ENCODE measurements at regions not wholly inside any gene's neighbourhood (a gene's known extent, or its start where the extent isn't known, plus 50 kb on each side); places are given as distances from the start of the nearest gene placed in this dataset.
"Not testable (repeated sequence)": the region's sequence is repeated elsewhere in the genome, so short reads cannot be mapped to it uniquely, and the experiment has no call there.

DNA sequence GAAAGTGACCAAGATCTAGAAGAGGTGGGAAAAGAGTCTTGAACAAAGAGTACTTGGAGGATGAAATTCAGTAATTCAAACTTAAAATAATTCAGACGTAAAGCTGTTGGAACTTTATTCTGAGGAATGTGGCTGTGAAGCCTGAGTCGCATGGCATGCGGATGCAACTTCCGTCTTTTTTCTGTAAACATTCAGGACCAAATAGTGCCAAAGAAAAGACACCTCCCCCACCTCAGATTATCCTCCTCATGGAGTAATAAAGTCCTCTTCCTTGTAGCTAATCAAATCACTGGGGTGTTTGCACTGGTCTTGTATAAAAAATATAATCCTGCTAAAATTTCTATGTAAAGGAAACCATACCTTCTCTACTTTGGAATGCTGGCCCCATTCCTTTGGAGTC is 790.4 kb downstream of the TSN start:
- Histone ChIP-seq H3K27me3 (no peaks in the 10 kb centered on the region), H3K4me3 (no peak overlapping the region), H3K36me3 (no peaks in the 10 kb centered on the region), H3K4me1 (ENCODE audit: low read depth) (no peaks in the 10 kb centered on the region), H3K9me3 (ENCODE audit: low read depth) (no peaks in the 10 kb centered on the region), H3K27ac (no peak overlapping the region)
- TF ChIP-seq, protein P1, sequence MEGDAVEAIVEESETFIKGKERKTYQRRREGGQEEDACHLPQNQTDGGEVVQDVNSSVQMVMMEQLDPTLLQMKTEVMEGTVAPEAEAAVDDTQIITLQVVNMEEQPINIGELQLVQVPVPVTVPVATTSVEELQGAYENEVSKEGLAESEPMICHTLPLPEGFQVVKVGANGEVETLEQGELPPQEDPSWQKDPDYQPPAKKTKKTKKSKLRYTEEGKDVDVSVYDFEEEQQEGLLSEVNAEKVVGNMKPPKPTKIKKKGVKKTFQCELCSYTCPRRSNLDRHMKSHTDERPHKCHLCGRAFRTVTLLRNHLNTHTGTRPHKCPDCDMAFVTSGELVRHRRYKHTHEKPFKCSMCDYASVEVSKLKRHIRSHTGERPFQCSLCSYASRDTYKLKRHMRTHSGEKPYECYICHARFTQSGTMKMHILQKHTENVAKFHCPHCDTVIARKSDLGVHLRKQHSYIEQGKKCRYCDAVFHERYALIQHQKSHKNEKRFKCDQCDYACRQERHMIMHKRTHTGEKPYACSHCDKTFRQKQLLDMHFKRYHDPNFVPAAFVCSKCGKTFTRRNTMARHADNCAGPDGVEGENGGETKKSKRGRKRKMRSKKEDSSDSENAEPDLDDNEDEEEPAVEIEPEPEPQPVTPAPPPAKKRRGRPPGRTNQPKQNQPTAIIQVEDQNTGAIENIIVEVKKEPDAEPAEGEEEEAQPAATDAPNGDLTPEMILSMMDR (IDR thresholded peaks at IDR 0.05; ENCODE audit: low read depth, low read length) = no peak
- DNase-seq (ENCODE audit: low read depth in 1 of 2, low spot score in 1 of 2) = no peak

DNA sequence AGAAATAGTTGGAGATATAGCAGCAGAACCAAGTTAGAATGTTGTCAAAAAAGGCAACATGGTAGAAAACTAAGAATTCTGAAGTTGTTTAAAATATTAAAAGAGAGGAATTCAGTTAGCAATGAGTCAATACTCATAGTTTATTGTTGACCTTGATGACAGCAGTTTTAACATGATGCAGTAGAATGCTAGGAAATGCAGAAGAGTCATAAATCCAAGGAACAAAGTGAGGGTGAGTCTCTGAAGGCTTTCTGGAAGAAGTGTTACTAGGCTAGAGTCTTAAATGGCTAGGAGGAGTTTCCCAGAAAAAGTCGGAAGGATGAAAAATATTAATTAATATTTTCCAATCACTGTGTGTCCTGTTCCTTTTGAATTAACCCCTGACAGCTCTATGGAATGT is 807.3 kb downstream of the TSN start:
- Histone ChIP-seq H3K9me3 (ENCODE audit: low read depth) (no peaks in the 10 kb centered on the region), H3K4me1 (ENCODE audit: low read depth) (peaks cover 8% of the 10 kb centered on the region), H3K36me3 (no peaks in the 10 kb centered on the region), H3K4me3 (no peak overlapping the region), H3K27me3 (no peaks in the 10 kb centered on the region), H3K27ac (no peak overlapping the region)
- TF ChIP-seq, protein P1 (IDR thresholded peaks at IDR 0.05; ENCODE audit: low read depth, low read length) = no peak
- DNase-seq (ENCODE audit: low read depth in 1 of 2, low spot score in 1 of 2) = no peak

DNA sequence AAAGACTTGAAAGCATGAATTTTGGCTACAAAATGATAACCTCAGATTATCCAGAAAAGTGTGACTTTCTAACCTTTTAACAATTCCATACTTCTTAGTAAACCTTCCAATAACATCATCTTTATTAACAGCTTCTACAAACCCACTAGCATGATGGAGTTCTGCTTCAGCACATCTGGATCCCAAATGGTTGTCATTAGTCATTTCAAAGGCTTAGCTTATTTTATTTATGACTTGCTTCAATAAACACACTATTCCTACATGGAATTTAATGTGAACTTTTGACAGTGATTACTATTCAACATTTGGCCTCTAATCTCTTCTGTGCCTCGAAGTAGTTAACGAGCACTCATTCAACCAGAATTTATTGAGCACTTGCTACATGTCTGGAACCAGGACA is 808.3 kb downstream of the TSN start:
- no peak overlapping the region for H3K27ac ChIP-seq
- H3K27me3 ChIP-seq = no peaks in the 10 kb centered on the region
- TF ChIP-seq, protein P1 (IDR thresholded peaks at IDR 0.05; ENCODE audit: low read depth, low read length) = no peak
- no peaks in the 10 kb centered on the region for H3K9me3 ChIP-seq (ENCODE audit: low read depth)
- H3K4me1 ChIP-seq (ENCODE audit: low read depth) = peaks cover 8% of the 10 kb centered on the region
- no peaks in the 10 kb centered on the region for H3K36me3 ChIP-seq
- no peak for DNase-seq (ENCODE audit: low read depth in 1 of 2, low spot score in 1 of 2)
- no peak overlapping the region for H3K4me3 ChIP-seq

DNA sequence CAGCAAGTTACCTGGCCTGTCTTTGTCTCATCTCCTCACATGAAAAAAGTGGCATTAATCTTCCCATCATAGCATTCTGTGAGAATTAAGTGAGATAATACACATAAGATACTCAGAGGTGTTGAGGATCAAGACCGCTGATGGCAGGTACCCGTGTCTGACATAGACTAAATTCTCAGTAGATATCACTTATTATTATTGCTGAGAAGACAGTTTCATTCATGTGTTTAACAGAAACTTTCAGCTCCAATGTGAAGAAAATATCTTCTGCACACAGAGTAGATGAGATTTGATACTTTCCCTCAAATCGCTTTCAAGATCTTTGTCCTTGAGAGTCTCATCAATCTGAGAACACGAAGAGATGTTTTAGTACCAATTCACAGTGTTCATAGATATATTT is 809.4 kb downstream of the TSN start:
- no peak for DNase-seq (ENCODE audit: low read depth in 1 of 2, low spot score in 1 of 2)
- Histone ChIP-seq H3K36me3 (no peaks in the 10 kb centered on the region), H3K27me3 (no peaks in the 10 kb centered on the region), H3K4me1 (ENCODE audit: low read depth) (peaks cover 8% of the 10 kb centered on the region), H3K27ac (no peak overlapping the region), H3K9me3 (ENCODE audit: low read depth) (no peaks in the 10 kb centered on the region), H3K4me3 (no peak overlapping the region)
- TF ChIP-seq, protein P1 (IDR thresholded peaks at IDR 0.05; ENCODE audit: low read depth, low read length) = no peak

DNA sequence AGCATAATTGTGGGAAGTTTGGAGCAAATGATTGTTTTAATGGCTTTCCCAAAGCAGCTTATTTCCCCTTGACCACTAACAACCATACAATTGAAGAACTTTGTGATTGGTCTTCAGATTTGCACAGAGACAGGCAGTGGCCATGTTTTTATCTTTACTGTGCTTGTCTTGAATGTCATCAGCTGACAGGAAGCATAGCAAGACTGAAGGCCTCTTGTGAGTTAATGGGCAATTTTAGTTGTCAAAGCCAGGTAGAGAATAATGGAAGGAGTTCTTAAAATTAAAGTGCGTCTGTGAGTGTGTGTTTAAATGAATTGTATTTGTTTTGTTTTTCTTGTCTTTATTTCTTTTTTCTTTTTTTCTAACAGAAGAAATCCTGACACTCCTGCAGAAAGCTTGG is 809.9 kb downstream of the TSN start:
- H3K27me3 ChIP-seq = no peaks in the 10 kb centered on the region
- no peak overlapping the region for H3K27ac ChIP-seq
- TF ChIP-seq, protein P1 (IDR thresholded peaks at IDR 0.05; ENCODE audit: low read depth, low read length) = no peak
- H3K36me3 ChIP-seq = no peaks in the 10 kb centered on the region
- peak in 1 of 2 donors; percentile 3 for DNase-seq (ENCODE audit: low read depth in 1 of 2, low spot score in 1 of 2)
- H3K4me1 ChIP-seq (ENCODE audit: low read depth) = peaks cover 8% of the 10 kb centered on the region
- H3K4me3 ChIP-seq = no peak overlapping the region
- H3K9me3 ChIP-seq (ENCODE audit: low read depth) = no peaks in the 10 kb centered on the region

DNA sequence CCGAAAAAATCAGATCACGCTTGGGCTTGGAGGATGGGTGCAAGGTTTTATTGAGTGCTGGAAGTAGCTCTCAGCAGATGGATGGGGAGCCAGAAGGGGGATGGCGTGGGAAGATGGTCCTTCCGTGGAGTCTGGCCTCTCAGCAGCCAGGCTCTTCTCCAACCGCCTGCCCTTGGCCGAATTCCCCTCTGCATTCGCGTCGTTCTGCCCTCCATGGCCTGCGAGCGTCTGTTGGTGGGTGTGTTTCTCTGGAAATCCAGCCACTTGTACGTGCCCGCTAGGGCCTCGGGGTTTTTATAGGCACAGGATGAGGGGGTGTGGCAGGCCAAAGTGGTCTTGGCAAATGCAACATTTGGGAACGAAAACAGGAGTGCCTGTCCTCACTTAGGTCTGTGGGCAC is 815.2 kb downstream of the TSN start:
- TF ChIP-seq, protein P1 (IDR thresholded peaks at IDR 0.05; ENCODE audit: low read depth, low read length) = no peak
- H3K27ac ChIP-seq = no peak overlapping the region
- no peaks in the 10 kb centered on the region for H3K27me3 ChIP-seq
- no peaks in the 10 kb centered on the region for H3K9me3 ChIP-seq (ENCODE audit: low read depth)
- H3K4me1 ChIP-seq (ENCODE audit: low read depth) = peaks cover 3% of the 10 kb centered on the region
- no peak for DNase-seq (ENCODE audit: low read depth in 1 of 2, low spot score in 1 of 2)
- no peaks in the 10 kb centered on the region for H3K36me3 ChIP-seq
- H3K4me3 ChIP-seq = no peak overlapping the region

DNA sequence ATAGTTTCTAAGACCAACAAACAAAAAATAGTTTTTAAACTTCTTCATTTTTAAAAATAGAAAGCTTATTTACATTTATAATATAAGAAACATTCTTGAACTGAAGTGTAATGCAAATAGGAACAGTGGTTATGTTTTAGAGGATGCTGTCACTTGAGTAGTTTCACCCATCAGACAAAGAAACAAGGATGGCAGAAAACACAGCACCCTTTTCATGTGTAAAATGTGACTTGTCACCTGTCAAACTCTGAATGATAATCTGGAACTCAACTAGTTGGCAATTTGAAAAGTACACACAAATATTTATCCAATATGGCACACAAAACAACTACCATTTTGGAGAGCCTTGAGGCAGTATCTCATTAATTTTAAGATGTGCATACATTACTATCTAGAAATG is 816.0 kb downstream of the TSN start:
- H3K27me3 ChIP-seq; H3K27ac ChIP-seq; H3K36me3 ChIP-seq; H3K4me1 ChIP-seq (ENCODE audit: low read depth); H3K9me3 ChIP-seq (ENCODE audit: low read depth); DNase-seq (ENCODE audit: low read depth in 1 of 2, low spot score in 1 of 2); H3K4me3 ChIP-seq: not testable (repeated sequence)
